OCI-LY1 (cell line): ENCODE measurements at regions not wholly inside any gene's neighbourhood (a gene's known extent, or its start where the extent isn't known, plus 50 kb on each side); places are given as distances from the start of the nearest gene placed in this dataset.

ENCODE experiments used
- CTCF ChIP-seq: fragments of 200-600 bp; sonication (generic), shearing (Covaris generic); IDR thresholded peaks from 2 replicates; pipeline ENCODE4 v1.5.1; 2017; ENCODE audit warnings: mild to moderate bottlenecking, antibody characterized with exemption, low read length, moderate library complexity, mixed read lengths
- EZH2 ChIP-seq: fragments of 200-600 bp; sonication (generic), shearing (Covaris generic); IDR thresholded peaks from 2 replicates; pipeline ENCODE4 v1.8.0; 2017; ENCODE audit warnings: borderline replicate concordance, mixed run types, mild to moderate bottlenecking, antibody characterized with exemption, low read length, moderate library complexity, mixed read lengths

GRCh38 chr2:103367877-103368276 is 606.0 kb downstream of the TMEM182 start:
- TF ChIP-seq CTCF (no peak), EZH2 (no peak)
